ENCODE measurements at regions not wholly inside any gene's neighbourhood (a gene's known extent, or its start where the extent isn't known, plus 50 kb on each side); places are given as distances from the start of the nearest gene placed in this dataset.

- TF ChIP-seq CTCF (IDR thresholded peaks at IDR 0.05; ENCODE audit: low read depth, low read length) = no peak
- in situ Hi-C loops (cut with HindIII; ENCODE audit: low sequenced_read_pairs) = no loop called here
- DNase-seq (ENCODE audit: low read depth, low spot score) = no peak
- no peak overlapping the region for H3K4me3 ChIP-seq (ENCODE audit: low read depth, low read length)
Observed at GRCh38 chr14:22232933-22233332, 356.1 kb downstream of the DAD1 start.

GRCh38 chr14:22232486-22232885, 356.5 kb downstream of the DAD1 start:
- no peak overlapping the region for H3K4me3 ChIP-seq (ENCODE audit: low read depth, low read length)
- TF ChIP-seq CTCF (IDR thresholded peaks at IDR 0.05; ENCODE audit: low read depth, low read length) = no peak
- no peak for DNase-seq (ENCODE audit: low read depth, low spot score)
- in situ Hi-C loops (cut with HindIII; ENCODE audit: low sequenced_read_pairs) = no loop called here

- in situ Hi-C loops (cut with HindIII; ENCODE audit: low sequenced_read_pairs) = no loop called here
- DNase-seq (ENCODE audit: low read depth, low spot score) = no peak
Observed at GRCh38 chr14:22231018-22231417, 358.0 kb downstream of the DAD1 start.

GRCh38 chr14:22230517-22230916, 358.5 kb downstream of the DAD1 start:
- in situ Hi-C loops (cut with HindIII; ENCODE audit: low sequenced_read_pairs) = no loop called here
- DNase-seq (ENCODE audit: low read depth, low spot score) = no peak
- H3K4me3 ChIP-seq (ENCODE audit: low read depth, low read length) = no peak overlapping the region
- no peak for TF ChIP-seq CTCF (IDR thresholded peaks at IDR 0.05; ENCODE audit: low read depth, low read length)

More at GRCh38 chr14:22231018-22231417, 358.0 kb downstream of the DAD1 start:
- no peak overlapping the region for H3K4me3 ChIP-seq (ENCODE audit: low read depth, low read length)
- TF ChIP-seq CTCF (IDR thresholded peaks at IDR 0.05; ENCODE audit: low read depth, low read length) = no peak

GRCh38 chr14:22227084-22227483, 361.9 kb downstream of the DAD1 start:
- no peak for DNase-seq (ENCODE audit: low read depth, low spot score)
- in situ Hi-C loops (cut with HindIII; ENCODE audit: low sequenced_read_pairs) = no loop called here
- TF ChIP-seq CTCF (IDR thresholded peaks at IDR 0.05; ENCODE audit: low read depth, low read length) = no peak
- H3K4me3 ChIP-seq (ENCODE audit: low read depth, low read length) = no peak overlapping the region

GRCh38 chr14:22226381-22226780, 362.6 kb downstream of the DAD1 start:
- in situ Hi-C loops (cut with HindIII; ENCODE audit: low sequenced_read_pairs) = no loop called here
- no peak for DNase-seq (ENCODE audit: low read depth, low spot score)
- TF ChIP-seq CTCF (IDR thresholded peaks at IDR 0.05; ENCODE audit: low read depth, low read length) = peak; percentile 11
- no peak overlapping the region for H3K4me3 ChIP-seq (ENCODE audit: low read depth, low read length)

Data from astrocyte of the spinal cord (primary cell).